ENCODE measurements at regions not wholly inside any gene's neighbourhood (a gene's known extent, or its start where the extent isn't known, plus 50 kb on each side); places are given as distances from the start of the nearest gene placed in this dataset.

DNA sequence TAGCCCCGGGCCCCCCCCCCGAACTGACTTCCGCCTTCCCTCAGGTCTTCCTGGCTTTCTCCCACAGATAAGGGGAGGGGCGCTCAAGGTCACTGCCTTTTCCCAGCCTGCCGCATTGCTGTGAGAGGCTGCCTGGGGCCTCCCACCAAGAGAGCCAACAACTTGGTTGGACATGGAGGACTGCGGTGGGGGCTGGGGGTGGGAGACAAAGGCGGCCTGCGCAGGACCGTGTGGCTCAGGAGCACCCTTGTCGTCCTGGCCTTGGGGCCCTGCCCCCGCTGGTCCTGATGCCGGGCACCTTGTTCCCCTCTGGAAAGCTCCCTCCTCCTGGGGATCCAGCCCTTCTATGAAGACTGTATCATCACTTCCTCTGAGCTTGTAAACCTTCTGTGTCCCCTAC is 105.6 kb upstream of the FOXF1 start:
- DNase-seq (no peak), ATAC-seq (replicated peaks) (no peak)
- peaks cover 17 to 26% of the 10 kb centered on the region in 2 donors for H3K27me3 Mint-ChIP-seq
- no peaks in the 10 kb centered on the region for H3K36me3 Mint-ChIP-seq
- no peaks in the 10 kb centered on the region for H3K4me1 Mint-ChIP-seq
- no peak overlapping the region for H3K27ac Mint-ChIP-seq
- no peak overlapping the region for H3K4me3 Mint-ChIP-seq
- no peaks in the 10 kb centered on the region for H3K9me3 Mint-ChIP-seq

DNA sequence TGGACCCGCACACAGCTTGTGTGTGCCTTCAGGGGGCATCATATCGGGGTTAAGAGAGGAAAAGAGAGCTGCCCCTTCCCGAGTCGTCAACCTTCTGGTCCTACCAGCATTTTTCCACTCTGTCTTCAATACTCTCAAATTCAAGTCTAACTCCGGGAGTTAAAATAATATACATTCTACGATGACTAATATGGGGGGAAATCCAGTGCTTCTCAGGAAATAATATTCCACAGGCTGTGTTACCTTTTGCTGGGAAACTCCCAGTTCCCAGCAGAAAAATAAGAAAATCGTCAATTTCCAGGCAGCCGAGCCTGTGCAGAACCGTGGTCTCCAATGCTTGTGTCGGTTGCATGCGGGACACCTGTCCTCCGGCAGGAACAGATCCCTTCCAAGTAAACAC is 105.0 kb upstream of the FOXF1 start:
- Mint-ChIP-seq H3K36me3 (no peaks in the 10 kb centered on the region), H3K9me3 (peaks cover 0 to 1% of the 10 kb centered on the region in 2 donors), H3K4me3 (no peak overlapping the region), H3K27ac (no peak overlapping the region), H3K4me1 (no peaks in the 10 kb centered on the region), H3K27me3 (peaks cover 17 to 29% of the 10 kb centered on the region in 2 donors)
- DNase-seq: no peak
- ATAC-seq (replicated peaks): no peak

- DNase-seq (no peak), ATAC-seq (replicated peaks) (no peak)
- peaks cover 2% of the 10 kb centered on the region in 2 donors for H3K9me3 Mint-ChIP-seq
- H3K4me3 Mint-ChIP-seq: no peak overlapping the region
- no peaks in the 10 kb centered on the region for H3K4me1 Mint-ChIP-seq
- no peak overlapping the region for H3K27ac Mint-ChIP-seq
- H3K36me3 Mint-ChIP-seq: no peaks in the 10 kb centered on the region
- peaks cover 17 to 36% of the 10 kb centered on the region in 2 donors for H3K27me3 Mint-ChIP-seq
Observed at GRCh38 chr16:86406056-86406455, 104.3 kb upstream of the FOXF1 start.

GRCh38 chr16:86408685-86409084 is 101.6 kb upstream of the FOXF1 start:
- H3K4me3 Mint-ChIP-seq: no peak overlapping the region
- H3K27me3 Mint-ChIP-seq: peaks cover 17 to 44% of the 10 kb centered on the region in 2 donors
- no peak for ATAC-seq (replicated peaks)

GRCh38 chr16:86410081-86410480 is 100.2 kb upstream of the FOXF1 start:
- no peak overlapping the region for H3K4me3 Mint-ChIP-seq
- ATAC-seq (replicated peaks) (no peak), DNase-seq (no peak)
- H3K27ac Mint-ChIP-seq: no peak overlapping the region
- H3K9me3 Mint-ChIP-seq: peaks cover 9 to 14% of the 10 kb centered on the region in 2 donors
- no peaks in the 10 kb centered on the region for H3K4me1 Mint-ChIP-seq
- peaks cover 15 to 36% of the 10 kb centered on the region in 2 donors for H3K27me3 Mint-ChIP-seq
- no peaks in the 10 kb centered on the region for H3K36me3 Mint-ChIP-seq

More at GRCh38 chr16:86408685-86409084, 101.6 kb upstream of the FOXF1 start:
- DNase-seq: no peak
- H3K27ac Mint-ChIP-seq: no peak overlapping the region
- no peaks in the 10 kb centered on the region for H3K4me1 Mint-ChIP-seq
- no peaks in the 10 kb centered on the region for H3K36me3 Mint-ChIP-seq
- H3K9me3 Mint-ChIP-seq: peaks cover 9 to 14% of the 10 kb centered on the region in 2 donors

- no peaks in the 10 kb centered on the region for H3K36me3 Mint-ChIP-seq
- ATAC-seq (replicated peaks): no peak
- no peak for DNase-seq
- H3K4me3 Mint-ChIP-seq: no peak overlapping the region
- no peaks in the 10 kb centered on the region for H3K4me1 Mint-ChIP-seq
- H3K9me3 Mint-ChIP-seq: peaks cover 9 to 14% of the 10 kb centered on the region in 2 donors
- no peak overlapping the region for H3K27ac Mint-ChIP-seq
- H3K27me3 Mint-ChIP-seq: peaks cover 12 to 31% of the 10 kb centered on the region in 2 donors
Observed at GRCh38 chr16:86410529-86410928, 99.8 kb upstream of the FOXF1 start.

GRCh38 chr16:86411897-86412296 is 98.4 kb upstream of the FOXF1 start:
- Mint-ChIP-seq H3K9me3 (peaks cover 9 to 14% of the 10 kb centered on the region in 2 donors), H3K36me3 (no peaks in the 10 kb centered on the region), H3K27ac (no peak overlapping the region), H3K4me3 (no peak overlapping the region), H3K27me3 (peaks cover 12 to 38% of the 10 kb centered on the region in 2 donors), H3K4me1 (no peaks in the 10 kb centered on the region)
- DNase-seq (no peak), ATAC-seq (replicated peaks) (no peak)

DNA sequence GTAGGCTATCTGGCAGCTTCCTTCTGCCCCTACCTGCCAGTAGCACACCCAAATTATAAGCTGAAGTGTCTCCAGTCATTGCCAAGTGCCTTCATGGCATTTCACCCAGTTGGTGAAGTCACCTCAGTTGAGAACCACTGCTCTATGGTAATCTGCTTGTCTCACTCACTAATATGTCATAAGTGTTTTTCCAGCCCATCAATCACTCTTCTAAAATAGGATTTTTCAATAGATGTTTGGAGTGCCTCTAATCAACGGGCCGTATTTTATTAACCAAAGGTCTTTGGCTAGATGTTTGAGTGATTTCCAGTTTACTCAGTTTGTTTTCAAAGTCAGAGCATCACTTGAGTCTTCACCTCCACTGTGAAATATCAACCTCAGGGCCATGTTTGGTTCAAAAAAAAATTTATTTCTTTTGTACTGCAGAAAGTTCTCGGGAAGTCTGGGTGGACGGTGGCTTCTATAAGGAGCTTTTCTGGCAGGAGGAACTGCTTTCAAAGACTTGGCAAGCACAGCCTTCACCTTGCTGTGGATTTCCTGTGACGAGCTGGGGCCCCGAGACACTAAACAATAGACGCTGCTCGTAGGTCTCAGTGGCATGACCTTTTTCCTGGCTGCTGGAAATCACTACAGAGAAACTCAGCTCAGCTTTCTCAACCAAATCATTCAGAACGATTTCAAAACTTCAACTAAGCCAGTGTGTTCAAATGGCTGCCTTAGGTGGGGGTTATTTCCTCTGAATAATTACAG is 95.2 kb upstream of the FOXF1 start:
- H3K9me3 Mint-ChIP-seq: peaks cover 9 to 14% of the 10 kb centered on the region in 2 donors
- no peak overlapping the region for H3K27ac Mint-ChIP-seq
- H3K4me3 Mint-ChIP-seq: no peak overlapping the region
- ATAC-seq (replicated peaks) (no peak), DNase-seq (no peak)
- no peaks in the 10 kb centered on the region for H3K4me1 Mint-ChIP-seq
- H3K27me3 Mint-ChIP-seq: peaks cover 8 to 29% of the 10 kb centered on the region in 2 donors
- no peaks in the 10 kb centered on the region for H3K36me3 Mint-ChIP-seq

DNA sequence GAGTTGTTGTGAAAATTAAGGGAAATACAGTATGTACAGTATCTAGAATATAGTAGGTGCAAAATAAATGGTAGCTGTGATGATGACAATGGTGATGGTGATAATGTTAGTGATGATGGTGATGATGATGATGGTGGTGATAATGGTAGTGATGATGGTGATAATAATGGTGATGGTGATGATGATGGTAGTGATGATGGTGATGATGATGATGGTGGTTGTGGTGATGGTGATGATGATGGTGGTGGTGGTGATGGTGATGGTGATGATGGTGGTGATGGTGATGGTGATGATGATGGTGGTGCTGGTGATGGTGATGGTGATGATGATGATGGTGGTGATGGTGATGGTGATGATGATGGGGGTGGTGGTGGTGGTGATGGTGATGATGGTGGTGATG is 91.3 kb upstream of the FOXF1 start:
- peaks cover 7% of the 10 kb centered on the region in 2 donors for H3K27me3 Mint-ChIP-seq
- H3K4me1 Mint-ChIP-seq: no peaks in the 10 kb centered on the region
- no peak overlapping the region for H3K4me3 Mint-ChIP-seq
- DNase-seq (no peak), ATAC-seq (replicated peaks) (no peak)
- no peaks in the 10 kb centered on the region for H3K36me3 Mint-ChIP-seq
- H3K9me3 Mint-ChIP-seq: peaks cover 0 to 3% of the 10 kb centered on the region in 2 donors
- H3K27ac Mint-ChIP-seq: no peak overlapping the region

- peaks cover 0 to 3% of the 10 kb centered on the region in 2 donors for H3K9me3 Mint-ChIP-seq
- no peaks in the 10 kb centered on the region for H3K36me3 Mint-ChIP-seq
- no peak overlapping the region for H3K4me3 Mint-ChIP-seq
- DNase-seq (no peak), ATAC-seq (replicated peaks) (no peak)
- H3K27ac Mint-ChIP-seq: no peak overlapping the region
- H3K4me1 Mint-ChIP-seq: no peaks in the 10 kb centered on the region
- peaks cover 7% of the 10 kb centered on the region in 2 donors for H3K27me3 Mint-ChIP-seq
Observed at GRCh38 chr16:86419518-86419917, 90.8 kb upstream of the FOXF1 start.

DNA sequence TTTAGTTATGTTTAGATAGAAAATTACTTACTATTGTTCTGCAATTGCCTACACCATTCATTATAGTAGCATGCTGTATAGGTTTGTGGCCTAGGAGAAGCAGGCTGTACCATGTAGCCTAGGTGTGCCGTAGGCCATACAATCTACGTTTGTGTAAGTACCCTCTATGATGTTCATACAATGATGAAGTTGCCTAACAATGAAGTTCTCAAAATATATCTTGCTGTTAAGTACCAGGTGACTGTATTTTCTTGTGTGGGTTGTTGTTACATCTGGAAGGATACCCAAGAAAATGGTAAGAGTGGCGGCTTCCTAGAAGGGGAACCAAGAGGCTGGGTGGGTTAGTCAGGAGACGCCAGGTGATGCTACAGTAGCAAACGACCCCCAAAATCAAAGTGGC is 88.3 kb upstream of the FOXF1 start:
- no peak overlapping the region for H3K4me3 Mint-ChIP-seq
- ATAC-seq (replicated peaks) (no peak), DNase-seq (no peak)
- no peaks in the 10 kb centered on the region for H3K4me1 Mint-ChIP-seq
- H3K27ac Mint-ChIP-seq: no peak overlapping the region
- peaks cover 8 to 11% of the 10 kb centered on the region in 2 donors for H3K27me3 Mint-ChIP-seq
- H3K9me3 Mint-ChIP-seq: peaks cover 0 to 3% of the 10 kb centered on the region in 2 donors
- H3K36me3 Mint-ChIP-seq: no peaks in the 10 kb centered on the region

DNA sequence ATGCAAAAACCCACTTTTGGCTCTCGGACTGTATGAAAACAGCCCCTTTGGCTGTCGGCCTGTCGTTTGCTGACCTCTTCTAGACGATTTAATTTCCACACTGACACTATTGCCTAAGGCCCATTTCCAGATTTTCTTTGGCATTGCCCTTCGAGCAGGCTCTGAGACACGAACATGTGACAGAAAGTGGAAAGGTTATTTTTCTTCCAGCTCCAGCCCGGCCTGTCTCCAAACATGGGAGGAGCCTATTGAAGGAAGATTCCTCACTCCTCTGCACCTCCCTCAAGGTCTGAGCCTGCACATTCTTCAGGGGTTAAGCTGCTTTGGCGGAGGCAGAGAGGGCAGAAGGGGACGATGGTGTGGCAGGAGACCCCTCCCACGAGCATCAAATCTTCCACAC is 85.9 kb upstream of the FOXF1 start:
- no peak for DNase-seq
- no peaks in the 10 kb centered on the region for H3K36me3 Mint-ChIP-seq
- H3K4me1 Mint-ChIP-seq: no peaks in the 10 kb centered on the region
- ATAC-seq (replicated peaks): no peak
- H3K9me3 Mint-ChIP-seq: peaks cover 0 to 3% of the 10 kb centered on the region in 2 donors
- no peak overlapping the region for H3K27ac Mint-ChIP-seq
- no peak overlapping the region for H3K4me3 Mint-ChIP-seq
- peaks cover 15 to 17% of the 10 kb centered on the region in 2 donors for H3K27me3 Mint-ChIP-seq

- Mint-ChIP-seq H3K36me3 (no peaks in the 10 kb centered on the region), H3K4me1 (no peaks in the 10 kb centered on the region), H3K4me3 (no peak overlapping the region), H3K9me3 (peaks cover 0 to 3% of the 10 kb centered on the region in 2 donors), H3K27me3 (peaks cover 15 to 17% of the 10 kb centered on the region in 2 donors), H3K27ac (no peak overlapping the region)
- ATAC-seq (replicated peaks): no peak
- no peak for DNase-seq
Observed at GRCh38 chr16:86424985-86425384, 85.3 kb upstream of the FOXF1 start.

- no peak for DNase-seq
- Mint-ChIP-seq H3K4me1 (no peaks in the 10 kb centered on the region), H3K27ac (no peak overlapping the region), H3K36me3 (no peaks in the 10 kb centered on the region), H3K4me3 (no peak overlapping the region), H3K9me3 (peaks cover 0 to 2% of the 10 kb centered on the region in 2 donors), H3K27me3 (peaks cover 17% of the 10 kb centered on the region in 2 donors)
- ATAC-seq (replicated peaks): no peak
Observed at GRCh38 chr16:86426063-86426642, 84.2 kb upstream of the FOXF1 start.

DNA sequence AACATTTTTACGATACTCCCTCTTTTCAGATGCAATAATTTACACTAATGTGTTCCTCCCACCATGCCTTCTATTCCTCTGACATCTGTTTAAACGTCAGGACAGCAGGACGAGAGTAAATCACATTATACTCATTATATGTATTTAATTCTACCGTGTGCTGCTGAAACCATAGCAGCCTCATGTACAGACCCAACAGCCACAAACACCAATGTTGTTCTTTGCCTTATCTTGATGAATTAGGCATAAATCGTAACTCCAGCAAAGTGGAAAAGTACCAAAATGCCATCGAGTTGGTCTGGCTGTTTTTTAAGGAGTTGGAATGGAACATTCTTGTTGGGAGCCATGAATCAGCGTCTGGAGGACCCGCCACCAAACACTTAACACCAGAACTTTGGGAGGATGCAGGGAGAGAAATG is 82.9 kb upstream of the FOXF1 start:
- Mint-ChIP-seq H3K36me3 (no peaks in the 10 kb centered on the region), H3K27me3 (peaks cover 17 to 19% of the 10 kb centered on the region in 2 donors), H3K9me3 (no peaks in the 10 kb centered on the region), H3K27ac (no peak overlapping the region), H3K4me3 (no peak overlapping the region), H3K4me1 (no peaks in the 10 kb centered on the region)
- ATAC-seq (replicated peaks): no peak
- no peak for DNase-seq

All from stimulated activated naive B cell treated with anti-CD40 and anti-IgM and Interleukin-4, amounts not matched to agents 10 μg/mL and 1 μg/mL and 100 μg/mL, for 72 hours (primary cell).